Breast epithelium (tissue), 3 donors: ENCODE measurements at regions not wholly inside any gene's neighbourhood (a gene's known extent, or its start where the extent isn't known, plus 50 kb on each side); places are given as distances from the start of the nearest gene placed in this dataset.
"Not testable (repeated sequence)": the region's sequence is repeated elsewhere in the genome, so short reads cannot be mapped to it uniquely, and the experiment has no call there.

Experiments
- POLR2AphosphoS5 ChIP-seq, 3 donors: sonication (generic); formaldehyde crosslinking; IDR thresholded peaks; one replicate each; pipeline ENCODE4 v1.6.1; 2017; ENCODE audit warnings: antibody characterized with exemption in 3 of 3
- TF ChIP-seq, protein P1 (sequence below), 3 donors: fragments of 450-650 bp; IDR thresholded peaks; one replicate each; pipeline ENCODE4 v1.5.1; 2016 to 2017; ENCODE audit warnings: antibody characterized with exemption in 3 of 3, mild to moderate bottlenecking in 3 of 3, moderate library complexity in 3 of 3

DNA sequence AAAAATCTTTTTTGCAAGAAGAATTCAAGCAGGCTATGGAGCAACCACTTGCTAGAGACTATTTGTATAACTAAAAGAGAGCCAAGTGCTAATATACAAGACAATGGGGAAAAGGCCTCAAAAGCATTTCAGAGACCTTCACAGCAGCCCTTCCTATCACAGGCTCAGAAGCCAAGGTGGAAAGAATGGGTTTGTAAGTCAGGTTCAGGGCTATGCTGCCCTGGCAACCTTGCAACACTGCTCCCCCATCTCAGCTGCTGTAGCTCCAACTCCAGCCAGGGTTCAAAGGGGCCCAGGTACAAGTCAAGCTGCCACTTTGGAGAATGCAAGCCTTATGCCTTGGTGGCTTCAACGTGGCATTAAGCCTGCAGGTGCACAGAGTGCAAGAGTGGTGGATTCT lies 253.7 kb upstream of the C1QTNF3 start:
- TF ChIP-seq, protein P1, sequence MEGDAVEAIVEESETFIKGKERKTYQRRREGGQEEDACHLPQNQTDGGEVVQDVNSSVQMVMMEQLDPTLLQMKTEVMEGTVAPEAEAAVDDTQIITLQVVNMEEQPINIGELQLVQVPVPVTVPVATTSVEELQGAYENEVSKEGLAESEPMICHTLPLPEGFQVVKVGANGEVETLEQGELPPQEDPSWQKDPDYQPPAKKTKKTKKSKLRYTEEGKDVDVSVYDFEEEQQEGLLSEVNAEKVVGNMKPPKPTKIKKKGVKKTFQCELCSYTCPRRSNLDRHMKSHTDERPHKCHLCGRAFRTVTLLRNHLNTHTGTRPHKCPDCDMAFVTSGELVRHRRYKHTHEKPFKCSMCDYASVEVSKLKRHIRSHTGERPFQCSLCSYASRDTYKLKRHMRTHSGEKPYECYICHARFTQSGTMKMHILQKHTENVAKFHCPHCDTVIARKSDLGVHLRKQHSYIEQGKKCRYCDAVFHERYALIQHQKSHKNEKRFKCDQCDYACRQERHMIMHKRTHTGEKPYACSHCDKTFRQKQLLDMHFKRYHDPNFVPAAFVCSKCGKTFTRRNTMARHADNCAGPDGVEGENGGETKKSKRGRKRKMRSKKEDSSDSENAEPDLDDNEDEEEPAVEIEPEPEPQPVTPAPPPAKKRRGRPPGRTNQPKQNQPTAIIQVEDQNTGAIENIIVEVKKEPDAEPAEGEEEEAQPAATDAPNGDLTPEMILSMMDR (IDR thresholded peaks at IDR 0.05), result not testable (repeated sequence)
- not testable (repeated sequence) for TF ChIP-seq POLR2AphosphoS5 (IDR thresholded peaks at IDR 0.05)
